ENCODE measurements at regions not wholly inside any gene's neighbourhood (a gene's known extent, or its start where the extent isn't known, plus 50 kb on each side); places are given as distances from the start of the nearest gene placed in this dataset.

GRCh38 chr20:12682613-12683012 lies 326.2 kb upstream of the SPTLC3 start:
- TF ChIP-seq ZFP3 (CRISPR knock-in tag; IDR thresholded peaks at IDR 0.05) (no peak), PPARA (CRISPR knock-in tag; IDR thresholded peaks at IDR 0.05; ENCODE audit: borderline replicate concordance) (no peak), ESRRG (CRISPR knock-in tag; IDR thresholded peaks at IDR 0.05) (no peak), ISL1 (CRISPR knock-in tag; IDR thresholded peaks at IDR 0.05) (no peak), ZFP30 (CRISPR knock-in tag; IDR thresholded peaks at IDR 0.05) (no peak), ZC3H10 (CRISPR knock-in tag; IDR thresholded peaks at IDR 0.05) (no peak), SNAI2 (CRISPR knock-in tag; IDR thresholded peaks at IDR 0.05) (no peak), ZNF70 (CRISPR knock-in tag; IDR thresholded peaks at IDR 0.05) (no peak)
- TF ChIP-seq, protein P1, sequence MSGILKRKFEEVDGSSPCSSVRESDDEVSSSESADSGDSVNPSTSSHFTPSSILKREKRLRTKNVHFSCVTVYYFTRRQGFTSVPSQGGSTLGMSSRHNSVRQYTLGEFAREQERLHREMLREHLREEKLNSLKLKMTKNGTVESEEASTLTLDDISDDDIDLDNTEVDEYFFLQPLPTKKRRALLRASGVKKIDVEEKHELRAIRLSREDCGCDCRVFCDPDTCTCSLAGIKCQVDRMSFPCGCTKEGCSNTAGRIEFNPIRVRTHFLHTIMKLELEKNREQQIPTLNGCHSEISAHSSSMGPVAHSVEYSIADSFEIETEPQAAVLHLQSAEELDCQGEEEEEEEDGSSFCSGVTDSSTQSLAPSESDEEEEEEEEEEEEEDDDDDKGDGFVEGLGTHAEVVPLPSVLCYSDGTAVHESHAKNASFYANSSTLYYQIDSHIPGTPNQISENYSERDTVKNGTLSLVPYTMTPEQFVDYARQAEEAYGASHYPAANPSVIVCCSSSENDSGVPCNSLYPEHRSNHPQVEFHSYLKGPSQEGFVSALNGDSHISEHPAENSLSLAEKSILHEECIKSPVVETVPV (CRISPR knock-in tag; IDR thresholded peaks at IDR 0.05) = no peak
